Daoy (cell line): ENCODE measurements at regions not wholly inside any gene's neighbourhood (a gene's known extent, or its start where the extent isn't known, plus 50 kb on each side); places are given as distances from the start of the nearest gene placed in this dataset.
"Not testable (repeated sequence)": the region's sequence is repeated elsewhere in the genome, so short reads cannot be mapped to it uniquely, and the experiment has no call there.

Experiments
- DNase-seq: peaks from one replicate; pipeline ENCODE4 v3.0.0-alpha.2; 2015; ENCODE audit warnings: low read depth

GRCh38 chr13:97520061-97520460 is 86.1 kb downstream of the RAP2A start:
- DNase-seq, result no peak

GRCh38 chr13:97520866-97521265 is 86.9 kb downstream of the RAP2A start:
- no peak for DNase-seq

GRCh38 chr13:97521726-97522125 is 87.8 kb downstream of the RAP2A start:
- DNase-seq, result no peak

GRCh38 chr13:97522243-97522642 is 88.3 kb downstream of the RAP2A start:
- DNase-seq, result no peak

GRCh38 chr13:97526556-97526955 is 92.6 kb downstream of the RAP2A start:
- no peak for DNase-seq

DNA sequence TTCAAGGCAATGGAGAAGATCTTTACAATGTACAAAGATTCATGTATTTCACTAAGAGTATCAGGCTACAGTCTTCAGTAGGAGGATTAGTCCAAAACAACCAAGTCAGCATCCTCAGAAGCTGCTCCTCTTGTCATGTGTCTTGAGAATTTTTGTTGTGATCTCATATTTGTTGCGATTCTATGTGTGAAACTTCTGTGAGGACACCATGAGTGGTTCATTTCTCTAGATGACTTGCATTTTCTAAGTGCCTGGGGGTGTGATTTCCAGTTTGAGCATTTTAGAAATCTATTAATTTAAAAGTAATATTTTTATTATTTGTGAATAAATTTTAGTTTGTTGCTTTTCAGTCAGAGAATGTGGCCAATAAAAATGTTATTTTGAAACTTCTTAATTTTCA is 94.5 kb downstream of the RAP2A start:
- no peak for DNase-seq

DNA sequence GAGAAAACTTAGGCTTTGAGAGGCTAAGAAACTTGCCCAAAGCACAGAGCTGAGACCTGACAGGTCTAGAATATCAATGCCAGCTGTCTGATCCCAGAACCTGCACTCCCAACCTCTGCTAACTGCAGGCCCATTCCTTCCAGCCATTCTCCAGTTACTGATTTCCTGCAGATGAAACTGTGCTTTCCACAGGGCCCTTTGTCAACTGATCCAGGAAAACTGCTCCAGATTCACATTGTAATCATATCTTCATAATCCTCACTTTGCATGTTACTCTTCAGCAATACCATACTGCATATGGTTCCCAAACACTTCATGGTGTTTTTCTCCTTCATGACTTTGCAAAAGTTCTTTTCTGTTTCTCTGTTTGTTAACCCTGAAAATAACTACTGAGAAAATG is 100.6 kb downstream of the RAP2A start:
- no peak for DNase-seq

- peak; percentile 1 for DNase-seq
Observed at GRCh38 chr13:97535614-97536013, 101.6 kb downstream of the RAP2A start.

- no peak for DNase-seq
Observed at GRCh38 chr13:97537110-97537509, 103.1 kb downstream of the RAP2A start.

DNA sequence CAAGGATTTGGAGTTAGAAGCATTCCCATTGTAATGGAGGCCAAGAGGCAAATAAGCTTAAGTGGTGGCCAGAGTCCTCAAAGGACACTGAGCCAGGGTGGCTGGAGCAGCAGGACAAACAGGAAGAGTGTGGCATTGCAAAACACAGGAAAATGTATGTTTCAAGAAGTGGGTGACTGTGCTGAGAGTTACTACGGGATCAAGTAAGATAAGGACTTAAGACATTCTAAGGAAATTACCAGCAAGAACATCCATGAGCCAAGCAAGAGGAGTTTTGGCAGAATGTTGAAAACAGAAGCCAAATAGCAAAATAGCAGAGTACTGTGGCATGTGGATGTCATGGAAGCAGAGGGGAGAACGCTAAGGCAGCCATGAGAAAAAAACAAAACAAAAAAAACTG is 104.2 kb downstream of the RAP2A start:
- DNase-seq, result no peak

DNA sequence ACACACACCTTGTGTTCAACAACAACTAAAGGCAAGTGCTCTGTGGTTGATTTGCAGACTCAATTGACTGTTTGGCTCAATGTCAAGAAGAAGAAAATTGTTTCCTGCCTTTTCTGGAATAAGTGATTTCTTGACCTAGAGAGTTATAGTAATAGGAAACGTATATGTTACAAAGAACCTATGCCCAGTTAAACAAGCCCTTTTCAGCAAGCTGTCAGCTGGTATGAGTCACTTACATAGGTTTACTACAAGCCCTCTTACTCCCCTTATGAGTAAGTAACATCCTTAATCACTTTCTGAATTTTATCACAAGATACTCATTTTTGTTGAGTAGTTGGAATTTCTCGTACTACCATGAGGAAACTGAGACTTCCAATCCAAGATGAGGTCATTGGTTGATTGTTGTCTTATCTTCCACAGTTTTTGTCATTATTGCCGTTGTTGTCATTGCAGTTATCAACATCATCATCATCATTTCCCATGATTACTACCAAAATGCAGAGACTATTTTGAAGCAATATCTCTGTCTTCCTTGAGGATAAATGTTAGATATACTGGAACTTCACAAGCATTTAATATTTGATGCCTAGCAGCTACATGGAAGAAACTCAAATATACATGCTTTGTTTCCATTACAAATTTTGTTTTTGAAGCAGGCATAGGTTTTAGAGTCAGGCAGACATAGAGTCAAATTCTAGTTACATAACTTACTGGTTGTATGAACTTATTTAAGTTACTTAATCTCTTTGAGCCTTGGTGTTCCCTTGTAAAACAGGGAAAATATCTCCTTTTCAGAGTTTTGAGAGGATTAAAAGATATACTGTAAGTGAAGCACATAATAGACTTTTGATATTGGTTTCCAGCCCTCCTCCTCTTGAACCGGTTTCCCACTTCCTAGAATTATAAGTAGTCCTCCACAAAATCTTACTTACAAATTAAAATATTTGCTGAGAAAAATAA is 106.0 kb downstream of the RAP2A start:
- DNase-seq, result no peak

DNA sequence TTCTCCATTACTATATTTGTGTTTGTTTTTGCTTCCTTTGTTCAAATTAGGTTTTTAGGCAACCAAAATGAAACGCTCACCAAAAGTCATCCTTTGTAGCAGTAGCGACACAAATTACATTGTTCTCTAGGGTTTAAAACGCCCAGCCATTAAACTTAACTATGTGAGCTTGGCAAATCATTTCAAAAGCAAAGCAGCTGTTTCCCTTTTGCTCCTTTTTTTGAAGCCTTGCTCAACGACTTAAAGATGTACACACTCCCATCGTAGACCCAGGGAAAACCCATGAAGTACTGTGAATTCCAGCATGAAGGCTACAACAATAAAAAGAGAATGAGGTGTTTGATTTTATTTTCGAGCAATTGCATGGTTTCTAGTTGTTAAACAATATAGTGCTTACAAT is 106.7 kb downstream of the RAP2A start:
- DNase-seq, result no peak

DNA sequence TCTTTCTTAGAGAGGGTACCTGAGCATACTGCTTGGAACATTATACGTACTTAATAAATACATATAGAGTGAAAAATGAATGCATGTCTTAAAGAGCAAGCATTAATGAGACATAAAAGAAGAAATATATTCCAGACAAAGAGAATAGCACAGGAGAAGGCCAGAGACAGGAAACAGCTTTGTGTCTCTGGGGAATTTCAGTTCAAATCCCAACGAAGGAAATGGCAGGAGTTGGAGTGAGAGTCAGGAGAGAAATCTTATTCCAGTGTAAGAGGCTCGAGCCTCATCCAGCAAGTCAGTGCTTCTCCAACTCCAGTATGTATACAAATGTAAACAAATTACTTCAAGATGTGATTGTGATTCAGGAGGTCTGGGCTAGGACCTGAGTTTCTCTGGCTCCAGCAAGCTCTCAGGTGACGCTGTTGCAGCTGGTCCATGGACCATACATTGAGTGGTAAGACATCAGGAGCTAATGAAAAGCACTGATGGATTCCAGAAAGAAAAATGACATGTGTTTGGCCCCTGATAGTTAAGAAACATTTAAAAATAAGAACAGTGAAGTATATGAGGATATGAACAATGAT is 108.2 kb downstream of the RAP2A start:
- DNase-seq, result no peak

- DNase-seq, result no peak
Observed at GRCh38 chr13:97544031-97544765, 110.2 kb downstream of the RAP2A start.

GRCh38 chr13:97544971-97545499 is 111.1 kb downstream of the RAP2A start:
- DNase-seq, result not testable (repeated sequence)

DNA sequence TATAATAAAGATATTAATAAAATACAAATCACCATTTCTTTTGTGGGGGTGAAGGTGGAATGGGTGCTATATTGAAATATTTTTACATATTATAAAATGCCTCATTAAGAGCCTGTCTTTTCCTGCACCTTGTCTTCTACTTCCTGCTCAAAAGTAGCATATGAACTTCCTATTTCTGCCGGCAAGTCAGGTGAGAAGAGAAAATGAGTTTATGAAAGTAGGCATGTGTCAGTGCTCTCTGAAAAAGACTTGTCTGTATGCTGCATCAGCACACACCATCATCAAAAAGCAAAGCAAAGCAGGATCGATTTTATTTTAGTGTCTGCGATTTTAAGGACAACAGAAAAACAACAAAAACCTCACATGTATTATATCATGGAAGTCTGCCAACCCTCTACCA is 114.2 kb downstream of the RAP2A start:
- no peak for DNase-seq

GRCh38 chr13:97548711-97549110 is 114.7 kb downstream of the RAP2A start:
- DNase-seq, result no peak

- no peak for DNase-seq
Observed at GRCh38 chr13:97549201-97549600, 115.2 kb downstream of the RAP2A start.

DNA sequence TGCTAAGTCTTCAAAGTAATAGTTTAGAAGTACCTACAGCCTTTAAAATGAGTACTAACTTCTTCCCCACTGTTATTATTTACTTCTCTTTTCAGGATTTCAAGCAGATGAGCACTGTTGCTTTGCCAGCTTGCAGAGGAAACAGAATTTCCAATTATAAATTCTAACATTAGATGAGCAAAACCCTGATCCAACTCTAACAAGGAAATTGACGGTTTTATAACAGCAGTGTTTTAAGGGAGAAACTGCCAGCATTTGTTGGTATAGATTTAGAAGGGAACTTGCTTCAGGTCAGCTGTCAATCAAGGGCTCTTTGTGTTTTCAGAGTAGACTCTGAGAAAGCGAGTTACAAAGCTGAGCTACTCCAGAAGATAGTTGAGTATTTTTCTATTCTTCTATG is 120.5 kb downstream of the RAP2A start:
- no peak for DNase-seq

DNA sequence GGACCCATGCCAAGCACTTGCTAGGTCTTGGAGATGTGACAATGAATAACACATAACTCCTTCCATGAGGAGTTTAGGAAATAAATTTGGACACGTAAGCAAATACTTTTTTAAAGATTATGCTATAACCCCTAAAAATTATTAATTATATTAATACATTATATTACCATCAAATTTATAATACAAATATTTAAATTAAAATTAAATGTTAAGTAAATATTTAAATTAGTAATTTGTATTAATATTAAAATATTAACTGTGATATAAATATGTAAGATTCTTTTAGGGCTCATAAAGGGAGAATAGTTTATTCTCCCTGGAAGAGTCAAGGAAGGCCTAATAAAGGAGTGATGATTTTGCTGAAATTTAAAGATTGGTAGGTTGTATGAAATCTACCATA is 121.1 kb downstream of the RAP2A start:
- DNase-seq, result no peak

- DNase-seq, result no peak
Observed at GRCh38 chr13:97559030-97559429, 125.1 kb downstream of the RAP2A start.

GRCh38 chr13:97559981-97560380 is 126.0 kb downstream of the RAP2A start:
- no peak for DNase-seq
